H1 (cell line): ENCODE measurements at regions not wholly inside any gene's neighbourhood (a gene's known extent, or its start where the extent isn't known, plus 50 kb on each side); places are given as distances from the start of the nearest gene placed in this dataset.

ENCODE experiments used
- CTCF ChIA-PET: fragments of 300-600 bp; sonication (Branson Sonifier 250); formaldehyde crosslinking; loops from one replicate; lab custom pipeline; 2021; ENCODE audit not compliant: partially characterized antibody; lab: Charles Lee
- POLR2A ChIA-PET: fragments of 300-600 bp; sonication (Branson Sonifier 250); formaldehyde crosslinking; loops from one replicate; lab custom pipeline; 2021; ENCODE audit warnings: inconsistent platforms; ENCODE audit not compliant: partially characterized antibody; lab: Charles Lee
- DNase-seq, 2 experiments: peaks; one replicate each; pipeline versions ENCODE4 v3.0.0 to v3.0.0-alpha.2; 2010 to 2022; ENCODE audit warnings: low spot score in 2 of 2, low read depth in 1 of 2, mixed read lengths in 1 of 2
- FAIRE-seq: peaks from 2 replicates; lab custom pipeline; 2011; peaks lifted over from hg19 to GRCh38; lab: Jason Lieb, UNC
- H2AFZ ChIP-seq: 2 replicates; pipeline ENCODE4 v1.8.1; 2012; ENCODE audit warnings: low read length, inconsistent platforms
- H2AK5ac ChIP-seq: 2 replicates; pipeline ENCODE4 v1.6.1; 2013; ENCODE audit warnings: low read depth, low read length
- H2BK120ac ChIP-seq: replicated peaks from 2 replicates; pipeline ENCODE3; 2013; ENCODE audit warnings: low read depth, low read length, inconsistent platforms
- H2BK12ac ChIP-seq: 2 replicates; pipeline ENCODE4 v1.6.1; 2013; ENCODE audit warnings: low read depth, low read length
- H2BK15ac ChIP-seq: 2 replicates; pipeline ENCODE4 v1.6.1; 2013; ENCODE audit warnings: low read length
- H2BK20ac ChIP-seq: 2 replicates; pipeline ENCODE4 v1.6.1; 2013; ENCODE audit warnings: low read length
- H2BK5ac ChIP-seq: 2 replicates; pipeline ENCODE4 v1.6.1; 2013; ENCODE audit warnings: low read depth, low read length
- H3K14ac ChIP-seq: 2 replicates; pipeline ENCODE4 v1.6.1; 2013; ENCODE audit warnings: inconsistent platforms; ENCODE audit not compliant: insufficient read length
- H3K18ac ChIP-seq: 2 replicates; pipeline ENCODE4 v1.6.1; 2013; ENCODE audit warnings: low read length; ENCODE audit errors: extremely low read depth
- H3K23ac ChIP-seq: 2 replicates; pipeline ENCODE4 v1.6.1; 2013; ENCODE audit warnings: inconsistent platforms; ENCODE audit not compliant: insufficient read length
- H3K23me2 ChIP-seq: 2 replicates; pipeline ENCODE4 v1.6.1; 2013; ENCODE audit warnings: low read depth, low read length
- H3K27ac ChIP-seq: 2 replicates; pipeline ENCODE4 v1.6.1; 2011; ENCODE audit warnings: low read depth, low read length, inconsistent platforms
- H3K27me3 ChIP-seq, 4 experiments: replicated peaks in 1 of 4; 1 replicate in 1 of 4; 2 replicates in 3 of 4; pipeline versions ENCODE4 v1.6.1 to v1.8.1; 2011 to 2013; ENCODE audit warnings: low read length in 3 of 4, mild to moderate bottlenecking in 3 of 4, inconsistent platforms in 2 of 4, mixed read lengths in 2 of 4, moderate library complexity in 1 of 4; ENCODE audit not compliant: control insufficient read depth in 3 of 4, insufficient read depth in 3 of 4; ENCODE audit errors: extremely low read depth in 1 of 4
- H3K36me3 ChIP-seq, 4 experiments: 2 replicates each; pipeline versions ENCODE4 v1.6.1 to v1.8.1; 2011 to 2013; ENCODE audit warnings: mild to moderate bottlenecking in 4 of 4, low read length in 3 of 4, moderate library complexity in 2 of 4, control low read depth in 1 of 4, inconsistent platforms in 1 of 4; ENCODE audit not compliant: insufficient read depth in 4 of 4, control insufficient read depth in 2 of 4
- H3K4ac ChIP-seq: replicated peaks from 2 replicates; pipeline ENCODE3; 2013; ENCODE audit warnings: low read length, low read depth, mixed read lengths, inconsistent platforms; ENCODE audit not compliant: insufficient read length
- H3K4me1 ChIP-seq, 4 experiments: replicated peaks in 1 of 4; 1 replicate in 1 of 4; 2 replicates in 3 of 4; pipeline versions ENCODE4 v1.6.1 to v1.8.1; 2011 to 2013; ENCODE audit warnings: low read length in 3 of 4, inconsistent platforms in 2 of 4, mixed read lengths in 1 of 4; ENCODE audit not compliant: insufficient read depth in 4 of 4, control insufficient read depth in 3 of 4
- H3K4me2 ChIP-seq, 2 experiments: 2 replicates each; pipeline versions ENCODE4 v1.6.1 to v1.8.1; 2011 to 2013; ENCODE audit warnings: low read depth in 2 of 2, low read length in 2 of 2, control low read depth in 1 of 2, inconsistent platforms in 1 of 2, mild to moderate bottlenecking in 1 of 2; ENCODE audit not compliant: insufficient read depth in 1 of 2
- H3K4me3 ChIP-seq, 4 experiments: fragments of 200-600, 300-600 bp in 1 of 4; sonication (generic), shearing (Covaris generic), sonication (Bioruptor Twin) in 1 of 4; 2 replicates each; pipeline versions ENCODE4 v1.5.1 to v1.8.1; 2011 to 2016; ENCODE audit warnings: low read length in 4 of 4, low read depth in 3 of 4, control low read depth in 2 of 4, inconsistent platforms in 2 of 4, mild to moderate bottlenecking in 2 of 4, mixed read lengths in 1 of 4, moderate library complexity in 1 of 4; ENCODE audit not compliant: insufficient read depth in 2 of 4; ENCODE audit errors: extremely low read depth in 1 of 4
- H3K56ac ChIP-seq: replicated peaks from 2 replicates; pipeline ENCODE3; 2013; ENCODE audit warnings: low read depth, mild to moderate bottlenecking, mixed read lengths, low read length, inconsistent platforms; ENCODE audit not compliant: insufficient read length
- H3K79me1 ChIP-seq: 2 replicates; pipeline ENCODE4 v1.6.1; 2013; ENCODE audit warnings: low read depth, low read length, control low read depth
- H3K79me2 ChIP-seq, 2 experiments: 2 replicates each; pipeline versions ENCODE4 v1.6.1 to v1.8.1; 2012 to 2013; ENCODE audit warnings: low read length in 2 of 2, mild to moderate bottlenecking in 2 of 2, inconsistent platforms in 1 of 2; ENCODE audit not compliant: insufficient read depth in 2 of 2, control insufficient read depth in 1 of 2
- H3K9ac ChIP-seq, 4 experiments: replicated peaks in 1 of 4; 1 replicate in 1 of 4; 2 replicates in 3 of 4; pipeline versions ENCODE4 v1.6.1 to v1.8.1; 2011 to 2013; ENCODE audit warnings: low read depth in 3 of 4, low read length in 3 of 4, control low read depth in 2 of 4, mild to moderate bottlenecking in 2 of 4, moderate library complexity in 2 of 4, inconsistent platforms in 1 of 4; ENCODE audit errors: extremely low read depth in 1 of 4
- H3K9me3 ChIP-seq, 2 experiments: 2 replicates each; pipeline versions ENCODE4 v1.6.1 to v1.8.1; 2012 to 2013; ENCODE audit warnings: mild to moderate bottlenecking in 2 of 2, moderate library complexity in 2 of 2, control low read depth in 1 of 2, inconsistent platforms in 1 of 2, low read depth in 1 of 2, low read length in 1 of 2, mixed read lengths in 1 of 2; ENCODE audit not compliant: insufficient read depth in 2 of 2
- H4K20me1 ChIP-seq, 2 experiments: replicated peaks in 1 of 2; 2 replicates each; pipeline versions ENCODE3 to v1.8.1; 2011 to 2013; ENCODE audit warnings: inconsistent platforms in 2 of 2, low read length in 2 of 2, mild to moderate bottlenecking in 1 of 2; ENCODE audit not compliant: insufficient read depth in 2 of 2, control insufficient read depth in 1 of 2
- H4K5ac ChIP-seq: 2 replicates; pipeline ENCODE4 v1.6.1; 2013; ENCODE audit warnings: low read length, low read depth, mixed read lengths, inconsistent platforms; ENCODE audit not compliant: insufficient read length
- H4K8ac ChIP-seq: 2 replicates; pipeline ENCODE4 v1.8.0; 2013; ENCODE audit warnings: mild to moderate bottlenecking, moderate library complexity, low read length, inconsistent platforms; ENCODE audit not compliant: insufficient read depth; ENCODE audit errors: extremely low read depth
- H4K91ac ChIP-seq: replicated peaks from 2 replicates; pipeline ENCODE3; 2013; ENCODE audit warnings: low read length, mixed read lengths, inconsistent platforms; ENCODE audit not compliant: insufficient read length
- MAFK ChIP-seq: IDR thresholded peaks from 2 replicates; pipeline ENCODE4 v1.6.1; 2012; ENCODE audit warnings: low read depth, mild to moderate bottlenecking, improper control_type of control experiment, low read length
- RAD21 ChIP-seq, 2 experiments: IDR thresholded peaks in 1 of 2; conservative IDR thresholded peaks in 1 of 2; 2 replicates each; pipeline ENCODE4 v1.6.1; 2011; ENCODE audit warnings: low read depth in 2 of 2, low read length in 2 of 2, improper control_type of control experiment in 1 of 2, inconsistent platforms in 1 of 2, mild to moderate bottlenecking in 1 of 2, moderate library complexity in 1 of 2
- WGBS, 2 experiments: shearing (Covaris generic) in 1 of 2; methylation state at CpG; one replicate each; pipeline versions ENCODE4 v1.1.6 to v1.1.7; 2013 to 2015; ENCODE audit warnings: low lambda C conversion rate in 2 of 2, mixed read lengths in 2 of 2, inconsistent platforms in 1 of 2, low coverage in 1 of 2, missing lambda C conversion rate in 1 of 2; ENCODE audit not compliant: insufficient replicate concordance in 2 of 2, insufficient coverage in 1 of 2, insufficient read length in 1 of 2; ENCODE audit errors: extremely low coverage in 1 of 2, missing lambda C conversion rate in 1 of 2; 5-methylcytosine and 5-hydroxymethylcytosine counted together

- H3K18ac ChIP-seq: no peak overlapping the region
- H3K9ac ChIP-seq: no peak overlapping the region
- FAIRE-seq (no peak), DNase-seq (no peak)
- no peak overlapping the region for H2BK15ac ChIP-seq
- H2AK5ac ChIP-seq: no peak overlapping the region
- no peaks in the 10 kb centered on the region for H4K20me1 ChIP-seq
- H3K56ac ChIP-seq: no peak overlapping the region
- no peak overlapping the region for H3K4ac ChIP-seq
- no peaks in the 10 kb centered on the region for H3K23me2 ChIP-seq
- ChIA-PET CTCF (no interaction called here), POLR2A (no interaction called here)
- no peak overlapping the region for H3K14ac ChIP-seq
- no peak overlapping the region for H3K27ac ChIP-seq
- H3K9me3 ChIP-seq: peaks cover 13 to 16% of the 10 kb centered on the region in 2 experiments; a peak in 3 of 4 replicates
- TF ChIP-seq MAFK: peak; percentile 53; the same call in 1 of the 2 replicates
- TF ChIP-seq RAD21 (IDR thresholded peaks at IDR 0.05 in 1 of 2, conservative IDR thresholded peaks at IDR 0.05 in 1 of 2; ENCODE audit: low read depth in 2 of 2, low read length in 2 of 2): no peak
- no peak overlapping the region for H4K5ac ChIP-seq
- 80% methylated on average over 3 of the region's 3 CpGs; no CpG with 5 or more reads in 1 of the 2 experiments for WGBS, 2 experiments
- no peak overlapping the region for H2BK120ac ChIP-seq
- no peak overlapping the region for H2AFZ ChIP-seq
- no peak overlapping the region for H4K91ac ChIP-seq
- H3K23ac ChIP-seq: no peak overlapping the region
- H3K4me3 ChIP-seq: no peak overlapping the region
- H3K4me1 ChIP-seq: peaks cover 0 to 4% (median 2%) of the 10 kb centered on the region in 4 experiments; a peak in 2 of 7 replicates
- H3K4me2 ChIP-seq: no peak overlapping the region
- H4K8ac ChIP-seq: no peak overlapping the region
- no peaks in the 10 kb centered on the region for H3K79me2 ChIP-seq
- no peaks in the 10 kb centered on the region for H3K79me1 ChIP-seq
- no peak overlapping the region for H2BK5ac ChIP-seq
- H3K27me3 ChIP-seq: no peaks in the 10 kb centered on the region
- H2BK20ac ChIP-seq: no peak overlapping the region
- H2BK12ac ChIP-seq: no peak overlapping the region
- H3K36me3 ChIP-seq: peaks cover 0 to 5% (median 0%) of the 10 kb centered on the region in 4 experiments; a peak in 1 of 8 replicates
These were observed 1284.7 kb downstream of the ROBO1 start for GRCh38 chr3:78483090-78483489.
